ENCODE measurements at regions not wholly inside any gene's neighbourhood (a gene's known extent, or its start where the extent isn't known, plus 50 kb on each side); places are given as distances from the start of the nearest gene placed in this dataset.

DNA sequence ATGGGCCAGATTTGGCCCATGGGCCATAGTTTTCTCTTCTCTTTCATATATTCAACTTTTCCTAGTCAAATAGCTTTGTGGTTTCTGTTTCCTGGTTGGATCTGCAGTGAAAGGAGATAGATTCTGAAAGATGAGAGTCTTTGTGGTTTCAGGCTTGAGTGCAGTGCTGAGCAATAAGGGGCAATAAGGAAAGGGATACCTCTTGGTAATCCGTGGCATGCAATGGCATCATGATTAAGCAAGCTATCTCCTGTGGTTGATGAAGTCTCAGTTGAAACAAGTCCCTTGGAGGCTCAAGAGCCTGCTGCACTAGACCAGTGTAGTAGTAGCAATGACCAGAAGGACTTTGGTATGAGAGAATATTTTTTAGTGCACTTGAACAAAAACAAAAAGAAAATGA, 187.7 kb upstream of the CNTNAP2 start:
- no peaks in the 10 kb centered on the region for H3K9me3 ChIP-seq (ENCODE audit: control insufficient read depth, low read length)
- no peak overlapping the region for H3K27ac ChIP-seq
- no peaks in the 10 kb centered on the region for H3K36me3 ChIP-seq (ENCODE audit: control insufficient read depth, insufficient read depth, low read length)
- no peak overlapping the region for H3K4me2 ChIP-seq (ENCODE audit: low read length)
- no peak overlapping the region for H3K9ac ChIP-seq
- TF ChIP-seq, protein P1, sequence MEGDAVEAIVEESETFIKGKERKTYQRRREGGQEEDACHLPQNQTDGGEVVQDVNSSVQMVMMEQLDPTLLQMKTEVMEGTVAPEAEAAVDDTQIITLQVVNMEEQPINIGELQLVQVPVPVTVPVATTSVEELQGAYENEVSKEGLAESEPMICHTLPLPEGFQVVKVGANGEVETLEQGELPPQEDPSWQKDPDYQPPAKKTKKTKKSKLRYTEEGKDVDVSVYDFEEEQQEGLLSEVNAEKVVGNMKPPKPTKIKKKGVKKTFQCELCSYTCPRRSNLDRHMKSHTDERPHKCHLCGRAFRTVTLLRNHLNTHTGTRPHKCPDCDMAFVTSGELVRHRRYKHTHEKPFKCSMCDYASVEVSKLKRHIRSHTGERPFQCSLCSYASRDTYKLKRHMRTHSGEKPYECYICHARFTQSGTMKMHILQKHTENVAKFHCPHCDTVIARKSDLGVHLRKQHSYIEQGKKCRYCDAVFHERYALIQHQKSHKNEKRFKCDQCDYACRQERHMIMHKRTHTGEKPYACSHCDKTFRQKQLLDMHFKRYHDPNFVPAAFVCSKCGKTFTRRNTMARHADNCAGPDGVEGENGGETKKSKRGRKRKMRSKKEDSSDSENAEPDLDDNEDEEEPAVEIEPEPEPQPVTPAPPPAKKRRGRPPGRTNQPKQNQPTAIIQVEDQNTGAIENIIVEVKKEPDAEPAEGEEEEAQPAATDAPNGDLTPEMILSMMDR (IDR thresholded peaks at IDR 0.05), result no peak
- H2AFZ ChIP-seq, result no peak overlapping the region
- H3K27me3 ChIP-seq (ENCODE audit: control insufficient read depth, insufficient read depth, low read length), result no peaks in the 10 kb centered on the region
- H3K4me3 ChIP-seq (ENCODE audit: low read depth, low read length), result no peak overlapping the region
- no peaks in the 10 kb centered on the region for H3K79me2 ChIP-seq
- no peaks in the 10 kb centered on the region for H3K4me1 ChIP-seq

DNA sequence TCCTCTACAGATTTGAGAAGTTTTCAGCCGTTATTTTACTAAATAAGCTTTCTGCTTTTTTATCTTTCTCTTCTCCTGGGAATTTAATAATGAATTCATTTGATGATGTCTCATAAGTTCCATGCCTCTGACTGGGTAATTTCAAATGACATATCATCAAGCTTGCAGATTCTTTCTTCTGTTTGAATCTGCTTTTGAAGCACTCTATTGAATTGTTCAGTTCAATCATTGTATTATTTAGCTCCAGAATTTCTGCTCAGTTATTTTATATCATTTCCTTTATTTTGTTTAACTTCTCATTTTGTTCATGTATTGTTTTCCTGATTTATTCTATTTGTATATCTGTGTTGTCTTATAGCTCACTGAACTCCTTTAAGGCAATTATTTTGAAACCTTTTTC, 196.9 kb upstream of the CNTNAP2 start:
- TF ChIP-seq, protein P1 (IDR thresholded peaks at IDR 0.05), result no peak
- H3K4me1 ChIP-seq, result no peaks in the 10 kb centered on the region
- H3K27me3 ChIP-seq (ENCODE audit: control insufficient read depth, insufficient read depth, low read length), result no peaks in the 10 kb centered on the region
- no peaks in the 10 kb centered on the region for H3K9me3 ChIP-seq (ENCODE audit: control insufficient read depth, low read length)
- no peak overlapping the region for H2AFZ ChIP-seq
- H3K36me3 ChIP-seq (ENCODE audit: control insufficient read depth, insufficient read depth, low read length), result no peaks in the 10 kb centered on the region
- H3K79me2 ChIP-seq, result no peaks in the 10 kb centered on the region
- H3K27ac ChIP-seq, result no peak overlapping the region
- H3K4me2 ChIP-seq (ENCODE audit: low read length), result no peak overlapping the region
- H3K4me3 ChIP-seq (ENCODE audit: low read depth, low read length), result no peak overlapping the region
- H3K9ac ChIP-seq, result no peak overlapping the region

DNA sequence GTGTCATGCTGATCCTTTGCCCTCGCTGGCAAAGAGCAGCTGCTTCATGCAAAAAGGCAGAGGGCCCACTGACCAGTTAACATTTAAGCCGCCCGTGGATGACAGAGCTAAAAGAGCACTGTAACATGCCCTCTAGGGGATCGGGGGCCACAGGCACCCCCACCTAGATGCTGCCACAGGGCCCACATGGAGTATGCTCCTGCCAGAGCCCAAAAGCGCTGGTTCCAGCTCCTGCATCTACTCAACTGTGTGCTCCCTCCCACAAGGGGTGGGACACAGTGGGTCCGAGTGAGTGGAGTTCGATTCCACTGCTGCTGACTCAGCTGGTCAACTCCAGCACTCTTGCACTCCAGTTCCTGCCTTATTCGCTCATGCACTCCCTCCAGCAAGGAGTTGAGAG, 199.8 kb upstream of the CNTNAP2 start:
- Histone ChIP-seq H2AFZ (no peak overlapping the region), H3K9ac (no peak overlapping the region), H3K27me3 (ENCODE audit: control insufficient read depth, insufficient read depth, low read length) (no peaks in the 10 kb centered on the region), H3K36me3 (ENCODE audit: control insufficient read depth, insufficient read depth, low read length) (no peaks in the 10 kb centered on the region), H3K27ac (no peak overlapping the region), H3K4me1 (no peaks in the 10 kb centered on the region), H3K79me2 (no peaks in the 10 kb centered on the region), H3K4me3 (ENCODE audit: low read depth, low read length) (no peak overlapping the region), H3K9me3 (ENCODE audit: control insufficient read depth, low read length) (no peaks in the 10 kb centered on the region), H3K4me2 (ENCODE audit: low read length) (no peak overlapping the region)
- TF ChIP-seq, protein P1 (IDR thresholded peaks at IDR 0.05), result no peak

DNA sequence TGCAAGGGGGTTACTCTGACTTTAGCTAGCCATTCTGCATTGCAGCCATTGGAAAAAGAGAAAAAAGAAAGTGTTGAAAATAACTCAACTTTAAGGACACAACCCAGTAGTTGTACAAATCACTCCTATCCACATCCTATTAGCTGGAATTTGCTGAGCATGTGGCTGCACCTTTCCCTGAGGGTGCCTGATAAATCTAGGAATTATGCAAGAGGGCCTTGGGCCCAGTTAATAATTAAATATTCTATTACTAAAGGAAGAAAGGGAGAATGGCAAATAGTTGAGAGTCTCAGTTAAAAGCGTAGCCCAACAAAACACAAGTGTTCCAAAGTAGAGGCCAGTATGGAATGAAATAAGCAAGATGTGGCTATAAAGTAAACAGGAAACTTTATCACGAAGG, 200.9 kb upstream of the CNTNAP2 start:
- no peak overlapping the region for H3K4me3 ChIP-seq (ENCODE audit: low read depth, low read length)
- H3K27me3 ChIP-seq (ENCODE audit: control insufficient read depth, insufficient read depth, low read length), result no peaks in the 10 kb centered on the region
- TF ChIP-seq, protein P1 (IDR thresholded peaks at IDR 0.05), result no peak
- no peaks in the 10 kb centered on the region for H3K9me3 ChIP-seq (ENCODE audit: control insufficient read depth, low read length)
- H3K36me3 ChIP-seq (ENCODE audit: control insufficient read depth, insufficient read depth, low read length), result no peaks in the 10 kb centered on the region
- H3K27ac ChIP-seq, result no peak overlapping the region
- no peak overlapping the region for H2AFZ ChIP-seq
- no peaks in the 10 kb centered on the region for H3K4me1 ChIP-seq
- H3K79me2 ChIP-seq, result no peaks in the 10 kb centered on the region
- no peak overlapping the region for H3K9ac ChIP-seq
- H3K4me2 ChIP-seq (ENCODE audit: low read length), result no peak overlapping the region

DNA sequence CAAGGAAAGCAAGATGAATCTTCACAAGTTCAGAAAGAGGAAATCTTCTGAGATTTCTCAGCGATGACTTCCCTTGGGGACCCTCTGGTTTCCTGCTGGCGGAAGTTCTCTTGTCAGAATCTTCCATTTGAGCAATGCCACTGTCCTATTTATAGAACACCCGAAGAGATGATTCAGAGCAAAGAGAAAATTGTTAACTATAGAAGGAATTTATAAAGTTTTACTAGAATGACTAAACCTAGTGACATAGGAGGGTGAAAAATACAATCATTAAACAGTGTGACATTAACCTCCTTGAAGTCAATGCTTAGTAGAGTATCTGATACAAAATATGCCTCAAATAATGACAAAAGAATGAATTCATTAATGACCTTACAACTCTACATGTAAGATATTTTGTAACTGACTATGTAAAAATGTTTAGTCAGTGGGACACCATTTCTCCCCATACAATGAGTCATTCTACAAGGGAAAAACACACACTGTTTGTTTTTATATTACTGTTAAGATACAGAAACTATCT, 206.5 kb upstream of the CNTNAP2 start:
- Histone ChIP-seq H3K27me3 (ENCODE audit: control insufficient read depth, insufficient read depth, low read length) (no peaks in the 10 kb centered on the region), H3K9me3 (ENCODE audit: control insufficient read depth, low read length) (no peaks in the 10 kb centered on the region), H2AFZ (no peak overlapping the region), H3K79me2 (no peaks in the 10 kb centered on the region), H3K4me2 (ENCODE audit: low read length) (no peak overlapping the region), H3K4me3 (ENCODE audit: low read depth, low read length) (no peak overlapping the region), H3K4me1 (no peaks in the 10 kb centered on the region), H3K36me3 (ENCODE audit: control insufficient read depth, insufficient read depth, low read length) (no peaks in the 10 kb centered on the region), H3K9ac (no peak overlapping the region), H3K27ac (no peak overlapping the region)
- TF ChIP-seq, protein P1 (IDR thresholded peaks at IDR 0.05), result no peak

All from parathyroid adenoma (tissue), 2 donors.